SK-N-SH treated with all-trans-retinoic acid at 6 μM for 48 hours (cell line): ENCODE measurements at regions not wholly inside any gene's neighbourhood (a gene's known extent, or its start where the extent isn't known, plus 50 kb on each side); places are given as distances from the start of the nearest gene placed in this dataset.

ENCODE experiments used
- ATAC-seq: fragments of 200-7000 bp; cut with Tn5 transposase; 3 replicates; pipeline ENCODE4 v1.9.1; 2020; ENCODE audit warnings: mild to moderate bottlenecking, moderate library complexity
- BACH2 ChIP-seq: fragments of 250-450 bp; sonication (Bioruptor Pico); IDR thresholded peaks from 2 replicates; pipeline ENCODE4 v1.9.0; 2021; ENCODE audit warnings: mild to moderate bottlenecking, borderline replicate concordance
- CREB5 ChIP-seq: fragments of 250-450 bp; sonication (Bioruptor Pico); IDR thresholded peaks from 2 replicates; pipeline ENCODE4 v1.5.1; 2020; ENCODE audit warnings: low read depth, mild to moderate bottlenecking, moderate library complexity
- CSRNP3 ChIP-seq: fragments of 250-450 bp; sonication (Bioruptor Pico); IDR thresholded peaks from 2 replicates; pipeline ENCODE4 v1.5.1; 2021; ENCODE audit warnings: mild to moderate bottlenecking, moderate library complexity
- ESRRG ChIP-seq: fragments of 250-450 bp; sonication (Bioruptor Pico); IDR thresholded peaks from 2 replicates; pipeline ENCODE4 v1.6.1; 2021; ENCODE audit warnings: mild to moderate bottlenecking
- ISL1 ChIP-seq: fragments of 250-450 bp; sonication (Bioruptor Pico); IDR thresholded peaks from 2 replicates; pipeline ENCODE4 v2.1.2; 2022; ENCODE audit warnings: mild to moderate bottlenecking, moderate library complexity
- OSR1 ChIP-seq: fragments of 250-450 bp; sonication (Bioruptor Pico); IDR thresholded peaks from 2 replicates; pipeline ENCODE4 v1.8.0; 2022; ENCODE audit warnings: moderate library complexity, mild to moderate bottlenecking, inconsistent platforms
- PATZ1 ChIP-seq: fragments of 250-450 bp; sonication (Bioruptor Pico); IDR thresholded peaks from 2 replicates; pipeline ENCODE4 v1.8.0; 2020; ENCODE audit warnings: mild to moderate bottlenecking, moderate library complexity, borderline replicate concordance
- PPARA ChIP-seq: fragments of 250-450 bp; sonication (Bioruptor Pico); IDR thresholded peaks from 2 replicates; pipeline ENCODE4 v1.5.0; 2020; ENCODE audit warnings: mild to moderate bottlenecking, borderline replicate concordance
- RARB ChIP-seq: fragments of 250-450 bp; sonication (Bioruptor Pico); IDR thresholded peaks from 2 replicates; pipeline ENCODE4 v1.8.0; 2021; ENCODE audit warnings: mild to moderate bottlenecking, moderate library complexity
- SNAI2 ChIP-seq: fragments of 250-450 bp; sonication (Bioruptor Pico); IDR thresholded peaks from 2 replicates; pipeline ENCODE4 v1.5.0; 2020; ENCODE audit warnings: mild to moderate bottlenecking, moderate library complexity
- TCF4 ChIP-seq: fragments of 250-450 bp; sonication (Bioruptor Pico); IDR thresholded peaks from 2 replicates; pipeline ENCODE4 v1.8.0; 2021; ENCODE audit warnings: mild to moderate bottlenecking, moderate library complexity, borderline replicate concordance
- TOX ChIP-seq: fragments of 250-450 bp; sonication (Bioruptor Pico); IDR thresholded peaks from 2 replicates; pipeline ENCODE4 v1.8.0; 2021; ENCODE audit warnings: mild to moderate bottlenecking, moderate library complexity, borderline replicate concordance
- TSHZ2 ChIP-seq: fragments of 250-450 bp; sonication (Bioruptor Pico); IDR thresholded peaks from 2 replicates; pipeline ENCODE4 v1.5.0; 2020; ENCODE audit warnings: mild to moderate bottlenecking, moderate library complexity
- ZC3H10 ChIP-seq: fragments of 250-450 bp; sonication (Bioruptor Pico); IDR thresholded peaks from 2 replicates; pipeline ENCODE4 v1.5.1; 2021; ENCODE audit warnings: mild to moderate bottlenecking, moderate library complexity
- ZFP3 ChIP-seq: fragments of 250-450 bp; sonication (Bioruptor Pico); IDR thresholded peaks from 2 replicates; pipeline ENCODE4 v1.5.0; 2020; ENCODE audit warnings: mild to moderate bottlenecking, moderate library complexity
- ZFP30 ChIP-seq: fragments of 450-650 bp; formaldehyde crosslinking; IDR thresholded peaks from 2 replicates; pipeline ENCODE4 v1.5.0; 2022; ENCODE audit warnings: mild to moderate bottlenecking, moderate library complexity
- ZNF565 ChIP-seq: fragments of 450-650 bp; formaldehyde crosslinking; conservative IDR thresholded peaks from 2 replicates; pipeline ENCODE4 v1.5.0; 2020; ENCODE audit warnings: low read depth, mild to moderate bottlenecking, moderate library complexity
- ZNF70 ChIP-seq: fragments of 450-650 bp; formaldehyde crosslinking; IDR thresholded peaks from 2 replicates; pipeline ENCODE4 v1.5.0; 2020; ENCODE audit warnings: mild to moderate bottlenecking, moderate library complexity
- ZNF8 ChIP-seq: fragments of 450-650 bp; formaldehyde crosslinking; IDR thresholded peaks from 2 replicates; pipeline ENCODE4 v1.5.0; 2020; ENCODE audit warnings: mild to moderate bottlenecking, moderate library complexity
- TF ChIP-seq, protein P1 (sequence below): fragments of 250-450 bp; sonication (Bioruptor Pico); IDR thresholded peaks from 2 replicates; pipeline ENCODE4 v1.8.0; 2021; ENCODE audit warnings: low read depth, mild to moderate bottlenecking, moderate library complexity, borderline replicate concordance

DNA sequence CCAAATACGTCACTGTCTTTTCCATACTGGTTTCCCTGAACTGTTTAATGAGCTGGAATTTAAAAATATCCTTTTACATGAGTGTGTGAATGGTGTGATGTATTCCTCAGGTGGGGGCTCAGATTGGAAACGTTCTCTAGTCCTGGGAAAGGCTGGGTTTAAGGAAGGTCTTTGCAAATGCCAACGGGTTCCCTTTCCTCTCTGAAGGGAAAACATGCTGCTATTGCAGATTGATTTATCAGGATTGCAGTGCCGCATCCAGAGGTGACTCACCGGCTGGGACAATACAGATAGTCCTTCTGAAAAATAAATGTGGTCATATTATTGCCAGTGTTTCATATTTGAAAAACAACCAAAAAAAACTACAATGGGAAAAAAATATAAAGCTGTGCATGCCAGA lies 193.1 kb upstream of the FLRT2 start:
- no peak for TF ChIP-seq BACH2 (CRISPR knock-in tag)
- TF ChIP-seq SNAI2 (CRISPR knock-in tag) = no peak
- no peak for TF ChIP-seq ZNF565 (CRISPR knock-in tag)
- TF ChIP-seq CSRNP3 = no peak
- TF ChIP-seq ISL1 (CRISPR knock-in tag) = no peak
- TF ChIP-seq TCF4 (CRISPR knock-in tag) = no peak
- TF ChIP-seq RARB (CRISPR knock-in tag) = no peak
- TF ChIP-seq ZNF70 (CRISPR knock-in tag) = no peak
- ATAC-seq = peak; percentile 57; the same call in 2 of the 3 replicates

- ATAC-seq = no peak
- no peak for TF ChIP-seq PATZ1 (CRISPR knock-in tag)
- no peak for TF ChIP-seq RARB (CRISPR knock-in tag)
- TF ChIP-seq TOX (CRISPR knock-in tag) = no peak
- TF ChIP-seq ZNF8 (CRISPR knock-in tag) = no peak
Measured at GRCh38 chr14:85338895-85339294, 191.0 kb upstream of the FLRT2 start.

DNA sequence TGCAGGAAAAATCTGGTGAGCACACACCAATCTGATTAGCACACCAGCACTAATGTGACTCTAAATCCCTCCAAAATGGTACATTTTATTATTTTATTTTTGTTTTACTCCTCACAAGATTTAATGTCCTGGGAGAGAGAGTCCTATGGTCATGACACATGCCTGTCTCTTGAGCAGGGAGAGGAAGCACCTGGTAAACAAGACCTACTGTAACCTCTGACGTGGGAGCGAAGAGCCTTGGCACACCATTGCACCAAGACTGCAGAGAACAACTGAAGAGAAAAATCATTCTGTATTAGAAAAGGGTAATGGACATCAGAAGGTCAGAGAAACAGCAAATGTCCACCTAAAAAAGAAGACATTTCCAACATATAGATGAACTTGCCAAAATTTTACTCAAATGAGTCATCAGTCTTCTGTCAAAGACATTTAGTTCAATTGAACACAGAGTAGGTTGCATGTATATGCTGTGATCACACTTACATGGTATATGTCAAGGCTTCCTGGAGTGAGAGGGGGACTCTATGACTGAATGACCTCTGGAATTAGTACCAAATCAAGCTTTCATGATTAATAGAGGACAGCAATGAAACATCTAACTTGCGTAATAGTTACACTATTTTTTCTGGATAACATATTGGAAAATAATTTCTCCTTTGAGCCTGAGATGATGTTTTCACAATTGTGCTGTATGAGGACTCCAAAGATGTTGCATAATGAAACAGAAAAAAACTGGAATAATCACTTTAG lies 186.9 kb upstream of the FLRT2 start:
- TF ChIP-seq TOX (CRISPR knock-in tag) (peak; percentile 45; the same call in 1 of the 2 replicates), ESRRG (CRISPR knock-in tag) (no peak), CSRNP3 (no peak), ZNF8 (CRISPR knock-in tag) (no peak), CREB5 (CRISPR knock-in tag) (no peak)
- TF ChIP-seq, protein P1, sequence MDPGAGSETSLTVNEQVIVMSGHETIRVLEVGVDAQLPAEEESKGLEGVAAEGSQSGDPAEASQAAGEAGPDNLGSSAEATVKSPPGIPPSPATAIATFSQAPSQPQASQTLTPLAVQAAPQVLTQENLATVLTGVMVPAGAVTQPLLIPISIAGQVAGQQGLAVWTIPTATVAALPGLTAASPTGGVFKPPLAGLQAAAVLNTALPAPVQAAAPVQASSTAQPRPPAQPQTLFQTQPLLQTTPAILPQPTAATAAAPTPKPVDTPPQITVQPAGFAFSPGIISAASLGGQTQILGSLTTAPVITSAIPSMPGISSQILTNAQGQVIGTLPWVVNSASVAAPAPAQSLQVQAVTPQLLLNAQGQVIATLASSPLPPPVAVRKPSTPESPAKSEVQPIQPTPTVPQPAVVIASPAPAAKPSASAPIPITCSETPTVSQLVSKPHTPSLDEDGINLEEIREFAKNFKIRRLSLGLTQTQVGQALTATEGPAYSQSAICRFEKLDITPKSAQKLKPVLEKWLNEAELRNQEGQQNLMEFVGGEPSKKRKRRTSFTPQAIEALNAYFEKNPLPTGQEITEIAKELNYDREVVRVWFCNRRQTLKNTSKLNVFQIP (CRISPR knock-in tag) = no peak
- peak; percentile 91 for ATAC-seq

DNA sequence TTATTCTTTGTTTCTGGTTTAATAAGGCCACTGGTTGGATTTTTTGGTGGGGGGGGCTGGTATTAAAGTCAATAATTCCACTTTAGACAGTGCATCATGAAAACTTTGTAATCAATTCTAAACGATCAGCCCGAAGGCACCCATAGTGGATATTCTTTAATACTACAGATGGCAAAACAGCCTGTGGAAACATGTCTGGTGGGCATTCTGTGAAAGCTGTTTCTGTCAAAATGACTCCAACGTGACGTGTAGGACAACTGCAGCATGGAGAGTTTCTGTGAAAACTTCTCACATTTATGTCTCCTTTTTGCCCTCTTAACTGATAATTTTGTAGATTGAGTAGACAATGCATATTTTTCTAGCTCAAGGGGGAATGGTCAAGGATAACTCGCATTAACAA lies 185.8 kb upstream of the FLRT2 start:
- ATAC-seq = no peak
- no peak for TF ChIP-seq ZFP30
- TF ChIP-seq ZC3H10 (CRISPR knock-in tag) = no peak
- no peak for TF ChIP-seq PPARA (CRISPR knock-in tag)
- no peak for TF ChIP-seq ESRRG (CRISPR knock-in tag)
- no peak for TF ChIP-seq RARB (CRISPR knock-in tag)
- no peak for TF ChIP-seq ZNF565 (CRISPR knock-in tag)
- no peak for TF ChIP-seq TOX (CRISPR knock-in tag)
- no peak for TF ChIP-seq SNAI2 (CRISPR knock-in tag)
- no peak for TF ChIP-seq OSR1 (CRISPR knock-in tag)
- no peak for TF ChIP-seq TSHZ2
- no peak for TF ChIP-seq ISL1 (CRISPR knock-in tag)
- no peak for TF ChIP-seq ZNF70 (CRISPR knock-in tag)
- TF ChIP-seq, protein P1 (CRISPR knock-in tag) = no peak
- TF ChIP-seq CSRNP3 = no peak
- TF ChIP-seq ZFP3 (CRISPR knock-in tag) = no peak
